A673 (cell line): ENCODE measurements at regions not wholly inside any gene's neighbourhood (a gene's known extent, or its start where the extent isn't known, plus 50 kb on each side); places are given as distances from the start of the nearest gene placed in this dataset.

ENCODE experiments used
- EZH2 ChIP-seq: fragments of 200-600 bp; sonication (generic); IDR thresholded peaks from 2 replicates; pipeline ENCODE4 v1.6.1; 2017; ENCODE audit warnings: borderline replicate concordance, low read depth, mild to moderate bottlenecking, mixed read lengths, antibody characterized with exemption, low read length; ENCODE audit not compliant: poor library complexity, severe bottlenecking
- TF ChIP-seq, protein P1 (sequence below): fragments of 300-800, 200-600 bp; sonication (generic); conservative IDR thresholded peaks from 2 replicates; pipeline ENCODE4 v1.5.1; 2017; ENCODE audit warnings: low read depth, mild to moderate bottlenecking, antibody characterized with exemption, low read length, moderate library complexity, mixed read lengths

DNA sequence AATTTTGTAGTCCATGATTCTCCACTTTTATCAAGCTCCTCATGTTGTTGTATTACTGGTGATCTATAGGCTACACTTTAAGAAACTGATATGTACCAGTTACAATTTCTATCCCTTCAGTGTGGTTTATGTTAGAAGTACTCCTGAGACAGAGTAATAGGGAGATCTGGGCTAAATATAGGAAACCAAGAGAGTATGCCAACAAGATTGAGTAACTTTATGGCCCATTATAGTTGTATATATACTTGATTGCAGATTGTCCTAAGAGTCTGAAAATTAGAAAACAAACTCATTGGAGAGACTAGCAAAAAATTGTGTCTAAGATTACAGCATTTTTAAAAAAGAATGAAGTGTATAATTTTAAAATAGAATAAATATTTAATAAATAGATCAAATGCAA lies 605.6 kb downstream of the XIRP2 start:
- TF ChIP-seq, protein P1, sequence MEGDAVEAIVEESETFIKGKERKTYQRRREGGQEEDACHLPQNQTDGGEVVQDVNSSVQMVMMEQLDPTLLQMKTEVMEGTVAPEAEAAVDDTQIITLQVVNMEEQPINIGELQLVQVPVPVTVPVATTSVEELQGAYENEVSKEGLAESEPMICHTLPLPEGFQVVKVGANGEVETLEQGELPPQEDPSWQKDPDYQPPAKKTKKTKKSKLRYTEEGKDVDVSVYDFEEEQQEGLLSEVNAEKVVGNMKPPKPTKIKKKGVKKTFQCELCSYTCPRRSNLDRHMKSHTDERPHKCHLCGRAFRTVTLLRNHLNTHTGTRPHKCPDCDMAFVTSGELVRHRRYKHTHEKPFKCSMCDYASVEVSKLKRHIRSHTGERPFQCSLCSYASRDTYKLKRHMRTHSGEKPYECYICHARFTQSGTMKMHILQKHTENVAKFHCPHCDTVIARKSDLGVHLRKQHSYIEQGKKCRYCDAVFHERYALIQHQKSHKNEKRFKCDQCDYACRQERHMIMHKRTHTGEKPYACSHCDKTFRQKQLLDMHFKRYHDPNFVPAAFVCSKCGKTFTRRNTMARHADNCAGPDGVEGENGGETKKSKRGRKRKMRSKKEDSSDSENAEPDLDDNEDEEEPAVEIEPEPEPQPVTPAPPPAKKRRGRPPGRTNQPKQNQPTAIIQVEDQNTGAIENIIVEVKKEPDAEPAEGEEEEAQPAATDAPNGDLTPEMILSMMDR, result no peak
- no peak for TF ChIP-seq EZH2
